ENCODE measurements at regions not wholly inside any gene's neighbourhood (a gene's known extent, or its start where the extent isn't known, plus 50 kb on each side); places are given as distances from the start of the nearest gene placed in this dataset.

DNA sequence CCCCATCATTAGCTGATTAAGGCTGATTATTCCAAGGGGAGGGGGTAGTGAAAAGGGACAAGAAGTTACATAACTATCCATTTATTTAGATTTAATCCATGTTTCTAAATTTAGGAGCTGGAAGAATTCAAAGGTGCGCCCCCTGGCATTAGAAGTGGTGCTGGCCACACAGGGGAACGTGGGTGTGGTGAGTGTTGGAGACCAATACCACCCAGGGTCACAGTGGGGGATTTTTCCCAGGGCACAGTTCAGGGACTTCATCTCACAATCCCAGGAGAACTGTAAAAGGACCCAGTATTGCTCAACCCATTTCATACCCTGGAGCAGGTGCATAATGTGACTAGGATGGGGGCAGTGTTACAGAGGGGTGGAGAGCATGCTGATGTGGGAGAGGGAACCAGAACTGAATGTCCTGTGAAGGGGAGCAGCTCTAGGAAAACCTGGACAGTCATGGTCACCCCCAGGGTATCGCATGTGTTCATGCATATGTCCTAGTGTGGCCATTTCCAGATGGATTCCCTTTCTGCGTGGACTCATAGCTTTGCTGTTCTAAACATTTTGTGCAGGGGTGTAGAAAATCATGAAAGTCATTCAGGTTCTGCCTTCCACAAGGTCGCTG, 110.3 kb downstream of the LSM3 start:
- DNase-seq, result no peak

- DNase-seq, result no peak
Observed at GRCh38 chr3:14289590-14290461, 111.2 kb downstream of the LSM3 start.

- no peak for DNase-seq
Observed at GRCh38 chr3:14290631-14291385, 111.6 kb upstream of the SLC6A6 start.

GRCh38 chr3:14295037-14295436, 107.4 kb upstream of the SLC6A6 start:
- DNase-seq, result no peak

- DNase-seq, result no peak
Observed at GRCh38 chr3:14295801-14296200, 106.6 kb upstream of the SLC6A6 start.

GRCh38 chr3:14297305-14297704, 105.1 kb upstream of the SLC6A6 start:
- no peak for DNase-seq

DNA sequence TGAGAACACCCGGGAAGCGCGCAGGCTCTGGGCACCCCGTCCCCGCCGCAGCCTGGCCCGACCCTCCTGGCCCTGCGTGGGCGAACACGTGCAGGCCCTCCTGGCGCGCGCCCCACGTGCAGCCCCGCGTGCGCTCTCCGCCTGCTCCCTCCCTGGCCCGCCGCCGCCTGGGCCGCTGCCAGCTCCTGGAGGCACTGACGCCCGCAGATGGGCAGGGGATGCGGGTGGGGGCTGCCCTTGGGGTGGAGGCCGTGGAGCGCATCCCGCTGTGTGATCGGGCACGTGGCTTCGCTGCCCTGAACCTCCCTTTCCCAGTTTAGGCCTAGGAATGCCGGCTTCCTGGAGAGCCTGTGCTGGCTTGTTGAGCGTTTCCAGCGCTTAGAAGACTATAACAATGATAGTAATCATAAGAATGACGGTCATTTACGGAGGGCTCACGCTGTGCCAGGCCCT, 104.6 kb upstream of the SLC6A6 start:
- DNase-seq, result no peak

- DNase-seq, result no peak
Observed at GRCh38 chr3:14298442-14298841, 104.0 kb upstream of the SLC6A6 start.

DNA sequence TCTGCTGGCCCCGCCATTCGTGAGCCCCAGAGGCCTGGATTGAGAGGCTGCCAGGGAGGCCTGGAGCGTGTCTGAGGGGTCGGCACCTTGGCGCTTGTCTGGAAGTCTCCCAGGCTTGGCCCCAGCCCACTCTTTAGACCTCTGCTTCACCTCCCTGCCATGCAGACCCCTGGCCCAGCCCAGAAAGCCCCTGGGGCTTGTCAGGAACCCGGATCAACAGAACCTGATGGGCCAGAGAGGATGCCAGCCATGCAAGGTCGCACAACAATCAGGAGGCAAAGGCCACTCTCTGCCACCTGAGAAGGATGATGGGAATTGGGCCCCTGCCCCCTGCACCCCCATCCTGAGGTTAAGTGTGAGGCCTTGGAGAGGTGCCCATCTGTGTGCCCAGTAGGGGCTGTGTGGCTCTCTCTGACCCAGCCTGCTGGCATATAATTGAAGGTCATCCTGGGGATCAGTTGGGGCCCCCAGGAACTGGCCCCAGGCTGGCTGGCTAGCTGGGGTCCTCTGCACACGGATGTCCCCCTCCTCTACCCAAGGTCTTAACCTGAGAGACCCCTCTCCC, 103.3 kb upstream of the SLC6A6 start:
- DNase-seq, result no peak

DNA sequence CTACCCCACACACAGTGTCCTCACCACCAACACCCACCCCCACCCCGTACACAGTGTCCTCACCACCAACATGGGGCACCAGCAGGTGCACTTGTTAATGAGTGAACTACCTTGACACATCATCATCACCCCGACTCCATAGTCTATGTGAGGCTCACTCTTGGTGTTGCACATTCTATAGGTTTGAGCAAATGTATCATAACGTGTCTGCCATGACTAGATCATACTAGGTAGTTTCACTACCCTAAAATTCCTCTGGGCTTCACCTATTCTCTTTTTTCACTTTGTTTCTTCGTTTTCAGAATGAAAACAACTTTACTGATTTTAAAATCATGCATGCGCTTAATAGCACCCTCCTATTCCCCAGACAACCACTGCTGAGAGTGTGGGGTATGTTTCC, 102.6 kb upstream of the SLC6A6 start:
- no peak for DNase-seq

DNA sequence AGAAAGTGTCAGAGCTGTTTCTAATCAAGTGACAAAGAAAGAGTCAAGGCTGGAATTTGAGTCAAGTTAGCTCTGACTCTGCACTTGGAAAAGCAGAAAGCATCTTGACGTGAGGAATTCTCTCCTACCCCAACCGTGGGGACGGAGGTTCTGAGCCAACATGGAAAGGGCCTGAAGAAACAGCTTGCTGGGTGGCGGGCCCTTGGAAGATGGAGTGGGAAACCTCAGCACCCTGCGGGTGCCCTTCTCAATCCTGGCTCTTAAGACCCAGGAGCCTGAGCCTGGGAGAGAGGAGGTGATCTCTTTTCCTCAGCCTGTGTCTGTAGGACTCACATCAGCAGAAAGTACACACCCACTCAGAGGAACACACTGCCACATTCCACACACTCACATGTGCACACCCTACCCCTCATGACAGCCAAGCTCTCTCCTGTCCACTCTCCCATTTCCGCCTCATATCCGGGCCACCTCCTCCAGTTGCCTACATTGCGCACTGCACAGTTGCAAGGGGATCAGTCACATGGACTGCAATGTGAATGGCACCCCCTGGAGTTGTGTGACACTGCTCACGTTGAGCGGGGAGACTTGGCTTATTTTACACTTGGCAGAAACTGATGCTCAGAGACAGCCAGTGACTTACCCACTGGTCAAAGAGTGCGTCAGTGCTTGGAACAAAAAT, 101.5 kb upstream of the SLC6A6 start:
- no peak for DNase-seq

GRCh38 chr3:14301558-14301957, 100.8 kb upstream of the SLC6A6 start:
- DNase-seq, result no peak

- no peak for DNase-seq
Observed at GRCh38 chr3:14303336-14304100, 98.9 kb upstream of the SLC6A6 start.

- DNase-seq, result no peak
Observed at GRCh38 chr3:14304101-14305045, 98.0 kb upstream of the SLC6A6 start.

- no peak for DNase-seq
Observed at GRCh38 chr3:14305324-14305723, 97.1 kb upstream of the SLC6A6 start.

DNA sequence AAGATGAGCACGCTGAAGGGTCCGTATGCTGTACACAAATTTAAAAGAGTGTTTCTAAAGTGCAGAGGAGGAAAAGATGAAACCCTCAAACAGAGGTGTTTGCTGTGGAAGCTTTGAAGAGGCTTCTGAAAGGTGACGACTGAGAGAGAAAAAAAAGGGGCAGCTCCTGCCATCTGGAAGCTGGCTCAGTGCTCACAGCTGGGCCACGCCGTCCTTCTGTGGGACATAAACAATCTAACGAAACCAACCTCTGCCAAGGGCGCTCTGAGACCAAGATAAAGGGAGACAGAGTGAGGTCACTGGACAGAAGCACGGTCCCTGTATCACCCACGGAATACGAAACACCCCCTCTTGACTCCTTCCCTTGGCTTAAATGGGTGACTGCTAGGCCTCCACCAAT, 96.3 kb upstream of the SLC6A6 start:
- no peak for DNase-seq

DNA sequence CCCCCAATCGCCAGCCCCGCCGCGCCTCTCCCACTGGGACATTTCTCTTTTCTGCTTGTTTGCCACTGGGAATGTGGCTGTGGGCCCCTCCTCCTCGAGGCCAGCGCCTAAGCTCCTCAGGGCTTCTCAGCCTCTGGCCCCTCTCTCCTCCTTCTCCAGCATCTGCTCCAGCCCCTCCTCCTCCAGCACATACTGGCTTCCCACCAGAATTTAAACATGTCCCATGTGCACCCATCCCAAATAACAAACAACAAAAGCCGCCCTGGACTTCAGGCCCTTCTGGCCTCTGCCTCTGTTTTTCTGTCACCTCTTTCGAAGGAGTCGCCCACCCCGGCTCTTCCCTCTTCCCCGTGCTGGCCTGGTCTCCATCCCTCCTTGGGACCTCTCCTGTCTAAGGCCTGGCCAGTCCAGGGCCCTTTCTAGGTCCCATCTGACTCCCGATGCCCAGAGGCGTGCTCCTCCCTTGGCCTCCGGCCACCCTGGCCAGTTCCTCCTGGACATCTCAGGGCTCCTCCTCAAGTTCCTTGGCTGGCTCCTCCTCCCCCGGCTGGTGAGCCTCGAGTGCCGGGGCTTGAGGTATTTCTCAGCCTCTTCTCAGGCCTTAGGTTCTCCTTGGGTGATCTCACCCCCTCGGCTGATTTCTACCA, 94.6 kb upstream of the SLC6A6 start:
- no peak for DNase-seq

DNA sequence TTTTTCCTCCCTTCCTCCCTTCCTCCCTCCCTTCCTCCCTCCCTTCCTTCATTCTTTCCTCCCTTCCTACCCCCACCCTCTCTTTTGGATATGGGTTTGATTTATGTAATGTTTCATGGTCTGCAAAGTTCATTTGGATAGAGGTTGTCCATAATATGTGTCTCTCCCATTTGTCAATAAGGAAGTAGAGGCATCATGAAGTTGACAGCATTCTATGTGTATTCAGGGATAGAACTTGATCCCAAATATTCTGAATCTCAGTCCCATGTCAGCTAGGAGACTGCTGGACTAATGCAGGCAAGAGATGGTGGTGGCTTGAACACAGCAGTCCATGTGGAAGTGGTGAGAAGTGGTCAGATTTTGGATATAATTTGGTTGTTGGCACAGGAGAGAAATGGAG, 90.7 kb upstream of the SLC6A6 start:
- DNase-seq, result no peak

- no peak for DNase-seq
Observed at GRCh38 chr3:14312375-14312774, 90.0 kb upstream of the SLC6A6 start.

GRCh38 chr3:14317057-14317553, 85.3 kb upstream of the SLC6A6 start:
- DNase-seq, result no peak

All from NCI-H748 treated with DMSO at 0.1 percent for 48 hours (cell line).